ENCODE measurements at regions not wholly inside any gene's neighbourhood (a gene's known extent, or its start where the extent isn't known, plus 50 kb on each side); places are given as distances from the start of the nearest gene placed in this dataset.
"Not testable (repeated sequence)": the region's sequence is repeated elsewhere in the genome, so short reads cannot be mapped to it uniquely, and the experiment has no call there.

DNA sequence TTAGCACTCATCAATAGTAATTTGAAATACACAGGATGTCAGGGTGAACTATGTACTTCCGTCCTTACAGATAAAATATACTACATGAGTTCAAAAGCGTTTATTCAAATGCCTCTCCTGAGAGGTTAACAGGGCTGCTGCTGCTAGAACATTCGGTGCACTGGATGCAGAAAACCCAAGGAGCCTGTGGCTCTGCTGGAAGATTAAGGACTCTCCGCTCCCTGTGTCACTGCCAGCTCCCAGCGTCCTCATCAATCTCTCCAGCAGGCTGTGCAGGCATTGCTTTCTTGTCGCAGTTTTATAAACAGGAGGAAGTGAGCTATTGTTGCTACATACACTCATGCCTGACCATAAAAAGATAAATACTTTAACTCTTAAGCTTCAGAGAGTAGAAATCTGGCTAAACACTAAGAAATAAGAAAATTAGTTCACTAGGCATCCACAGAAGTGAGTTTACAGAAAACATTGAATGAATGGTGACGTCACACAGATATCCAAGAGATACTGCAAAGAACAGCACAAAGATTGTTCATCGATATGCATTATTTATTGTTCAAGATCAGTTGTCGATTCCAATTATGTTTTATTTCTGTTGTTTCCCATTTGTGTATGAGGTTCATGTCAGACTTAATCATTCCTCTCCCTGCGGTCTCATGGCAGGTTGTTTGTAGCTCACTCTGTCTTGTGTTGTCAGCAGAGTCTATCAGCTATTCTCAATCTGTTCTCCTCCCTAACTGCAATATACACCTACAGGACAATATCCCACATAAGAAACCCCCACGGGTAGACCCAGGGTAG is 127.9 kb upstream of the MON1B start:
- intact Hi-C loops (cut with micrococcal nuclease) = no loop called here

DNA sequence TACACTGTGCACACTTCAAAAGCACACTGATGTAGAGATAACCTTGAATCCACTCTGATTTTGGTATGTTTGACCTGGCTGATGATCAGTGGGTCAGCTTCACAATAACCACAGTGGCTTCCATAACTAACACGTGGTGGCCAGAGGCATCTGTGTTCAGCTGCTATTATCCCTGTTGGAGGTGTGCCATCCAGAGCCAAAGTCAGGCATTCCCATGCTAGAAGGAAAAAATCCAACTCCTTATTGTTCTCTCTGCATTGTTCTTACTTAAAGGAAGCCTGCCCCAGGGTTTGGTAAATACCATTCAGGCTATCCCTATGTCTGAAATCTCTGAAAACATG is 127.3 kb upstream of the MON1B start:
- intact Hi-C loops (cut with micrococcal nuclease) = no loop called here

DNA sequence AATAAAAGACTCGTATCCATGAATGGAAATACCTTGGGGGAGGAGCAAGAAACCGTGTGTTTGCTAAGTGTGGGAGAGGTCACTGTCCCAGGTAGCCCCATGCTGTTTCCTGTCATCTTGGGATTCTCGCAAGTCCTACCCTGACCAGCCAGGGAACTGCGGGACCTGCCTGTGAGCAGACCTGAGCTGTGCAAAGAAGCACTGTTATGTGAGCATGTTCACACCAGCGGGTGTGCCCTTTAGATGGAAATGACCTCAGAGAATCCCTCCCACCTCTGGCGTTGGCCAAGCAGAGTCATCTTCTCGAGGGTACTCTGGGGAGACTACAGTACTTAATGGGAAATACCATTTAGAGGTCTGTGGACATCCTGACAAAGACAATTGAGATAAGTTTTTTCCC is 127.0 kb upstream of the MON1B start:
- intact Hi-C loops (cut with micrococcal nuclease) = no loop called here

DNA sequence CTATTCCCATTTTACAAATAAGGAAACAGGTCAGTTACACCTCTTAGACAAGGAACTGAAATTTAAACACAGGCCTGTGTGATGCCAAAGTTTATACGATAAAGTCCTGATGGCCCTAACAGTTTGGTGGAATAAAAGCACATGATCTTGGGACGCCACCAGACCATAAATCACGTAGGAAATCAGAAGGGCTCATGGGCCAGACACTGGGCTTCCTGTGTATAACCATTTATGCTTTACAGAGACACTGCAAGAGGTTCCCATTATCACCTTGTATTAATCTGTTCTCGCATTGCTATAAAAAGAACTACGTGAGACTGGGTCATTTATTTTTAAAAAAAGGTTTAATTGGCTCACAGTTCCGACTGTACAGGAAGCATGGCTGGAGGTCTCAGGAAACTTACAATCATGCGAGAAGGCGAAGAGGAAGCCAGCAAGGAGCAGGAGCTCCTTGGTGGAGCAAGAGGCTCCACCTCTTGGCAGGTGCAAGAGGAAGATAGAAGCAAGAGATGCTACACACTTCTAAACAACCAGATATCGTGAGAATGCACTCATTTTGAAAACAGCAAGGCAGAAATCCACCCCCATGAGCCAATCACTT is 124.0 kb upstream of the MON1B start:
- intact Hi-C loops (cut with micrococcal nuclease) = no loop called here

DNA sequence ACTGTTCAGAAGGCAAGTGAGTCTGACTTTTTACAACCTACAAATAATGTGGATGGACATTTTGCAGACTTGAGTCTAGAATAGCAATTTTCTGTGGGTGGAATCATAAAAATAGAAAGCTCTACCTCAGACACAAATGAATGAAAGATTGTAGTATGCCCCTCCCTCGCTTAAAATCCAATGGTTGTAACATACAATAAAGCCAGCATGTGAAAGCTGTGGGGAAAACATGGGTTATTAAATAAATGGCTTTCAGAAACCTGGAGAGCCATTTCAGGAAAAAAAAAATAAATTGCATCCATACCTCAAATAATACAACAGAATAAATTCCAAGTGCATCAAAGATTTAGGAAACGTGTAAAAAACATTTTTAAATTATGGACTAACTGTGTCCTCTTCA is 123.1 kb upstream of the MON1B start:
- intact Hi-C loops (cut with micrococcal nuclease) = no loop called here

DNA sequence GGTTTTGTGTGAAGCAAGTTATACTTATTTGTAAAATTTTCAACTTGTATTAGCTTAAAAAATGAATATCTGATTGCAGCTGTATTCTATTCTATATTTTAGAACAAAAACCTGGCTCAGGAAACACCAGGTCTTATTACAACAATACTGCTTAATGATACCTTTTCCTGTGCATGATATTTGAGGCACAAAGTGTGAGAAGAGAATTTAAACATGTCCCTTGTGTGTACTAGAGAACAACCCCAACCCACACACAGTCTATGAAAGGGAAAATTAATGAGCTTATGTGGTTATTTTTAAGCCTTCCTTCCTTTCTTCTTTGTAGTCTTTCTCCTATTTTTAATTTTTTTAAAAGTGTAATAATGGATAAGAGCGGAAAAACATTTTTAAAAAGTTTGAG is 122.6 kb upstream of the MON1B start:
- intact Hi-C loops (cut with micrococcal nuclease) = no loop called here

DNA sequence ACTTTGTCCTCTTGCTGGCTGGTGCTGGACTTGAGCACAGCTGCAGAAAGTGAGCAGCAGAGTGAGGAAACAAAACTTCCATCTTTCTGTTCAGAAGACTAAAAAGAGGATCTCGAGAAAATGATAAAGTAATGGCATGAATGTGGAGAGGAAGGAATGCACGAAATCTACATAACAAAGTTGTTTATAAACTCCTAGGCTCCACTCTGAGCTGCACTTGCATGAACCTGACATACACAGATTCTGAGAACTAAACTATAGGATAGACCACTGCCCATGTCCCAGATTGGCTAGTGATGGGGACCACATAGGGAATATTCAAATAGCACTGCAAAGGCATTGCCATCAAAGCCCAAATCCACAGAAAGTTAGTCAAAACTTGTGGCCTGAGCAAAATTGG is 121.1 kb upstream of the MON1B start:
- intact Hi-C loops (cut with micrococcal nuclease) = no loop called here

DNA sequence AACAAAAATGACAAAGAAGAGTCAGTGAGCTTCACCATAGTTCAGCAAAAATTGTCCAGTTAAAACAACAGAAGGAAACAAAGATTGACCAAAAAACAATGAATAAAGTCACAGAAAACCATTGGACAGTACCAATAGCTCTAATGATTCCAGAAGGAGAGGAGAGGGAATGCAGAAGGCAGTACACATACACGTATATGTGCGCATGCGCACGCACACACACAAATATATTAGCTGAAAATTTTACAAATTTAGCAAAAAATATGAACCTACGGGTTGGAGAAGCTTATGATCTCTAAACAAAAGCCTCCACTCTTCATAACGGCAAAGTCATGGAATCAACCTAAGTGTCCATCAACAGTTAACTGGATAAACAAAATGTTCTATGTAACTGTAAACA is 120.3 kb upstream of the MON1B start:
- intact Hi-C loops (cut with micrococcal nuclease) = no loop called here

DNA sequence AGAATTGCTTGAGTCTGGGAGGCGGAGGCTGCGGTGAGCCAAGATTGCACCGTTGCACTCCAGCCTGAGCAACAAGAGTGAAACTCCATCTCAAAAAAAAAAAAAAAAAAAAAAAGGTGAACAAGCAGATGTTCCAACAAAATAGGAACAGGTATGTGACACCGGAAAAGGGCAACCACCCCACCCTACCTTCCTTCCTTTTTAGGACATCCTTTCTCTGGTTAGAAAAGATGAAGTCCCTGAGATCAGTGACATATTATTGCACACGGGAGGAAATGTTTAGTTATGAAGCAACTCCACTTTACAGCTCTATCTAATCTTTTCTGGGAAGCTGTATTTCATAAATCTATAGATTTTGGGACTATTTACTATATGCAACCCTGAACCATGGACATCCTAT is 114.2 kb upstream of the MON1B start:
- intact Hi-C loops (cut with micrococcal nuclease) = no loop called here

DNA sequence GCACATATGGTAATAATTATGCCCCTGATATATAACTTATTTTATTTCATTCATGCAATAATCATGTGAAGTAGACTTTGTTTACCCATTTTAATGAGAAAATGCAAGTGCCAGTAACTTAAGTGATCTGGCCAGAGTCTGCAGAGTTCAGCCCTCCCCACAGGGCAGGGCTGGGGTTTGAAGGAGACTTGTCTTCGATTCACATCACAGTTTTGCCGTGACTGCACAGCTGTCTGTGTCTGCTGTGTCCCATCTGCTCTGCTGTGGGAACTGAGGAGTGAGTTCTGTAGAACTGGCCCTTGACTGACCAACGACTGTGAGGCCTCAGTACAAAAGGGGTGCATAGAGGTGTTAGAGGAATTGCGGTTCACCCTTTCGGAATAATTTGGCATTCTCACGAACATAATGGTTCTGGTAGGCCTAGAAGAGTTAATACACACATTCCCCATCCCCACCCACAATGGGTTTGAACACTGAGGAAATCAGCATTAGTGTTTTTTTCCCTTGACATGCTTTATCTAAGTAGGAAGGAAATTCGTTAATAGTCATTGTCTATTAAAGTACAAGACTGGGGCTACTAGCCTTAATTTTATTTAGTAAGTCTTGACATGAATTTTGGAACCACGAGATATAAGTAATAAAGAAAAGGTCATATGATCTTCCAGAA is 113.6 kb upstream of the MON1B start:
- intact Hi-C loops (cut with micrococcal nuclease) = no loop called here

DNA sequence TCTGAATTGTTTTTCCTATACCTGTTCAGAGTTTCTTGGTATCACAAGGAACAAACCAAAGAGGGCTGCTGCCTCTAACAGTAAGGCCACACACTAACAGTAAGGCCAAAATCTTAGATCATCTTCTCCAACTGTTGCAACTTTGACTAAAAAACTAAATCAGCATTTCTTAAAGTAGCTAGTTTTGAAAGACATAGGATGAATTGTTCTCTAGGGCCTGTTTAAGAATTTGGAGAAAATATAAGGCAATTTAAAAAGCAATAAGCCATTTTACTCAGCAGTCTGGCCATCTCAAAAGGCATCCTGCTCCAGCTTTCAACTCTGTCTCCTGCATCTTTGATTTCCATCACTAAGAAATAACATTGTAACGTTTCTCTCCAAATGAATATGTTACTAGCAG is 105.0 kb upstream of the MON1B start:
- intact Hi-C loops (cut with micrococcal nuclease) = no loop called here

DNA sequence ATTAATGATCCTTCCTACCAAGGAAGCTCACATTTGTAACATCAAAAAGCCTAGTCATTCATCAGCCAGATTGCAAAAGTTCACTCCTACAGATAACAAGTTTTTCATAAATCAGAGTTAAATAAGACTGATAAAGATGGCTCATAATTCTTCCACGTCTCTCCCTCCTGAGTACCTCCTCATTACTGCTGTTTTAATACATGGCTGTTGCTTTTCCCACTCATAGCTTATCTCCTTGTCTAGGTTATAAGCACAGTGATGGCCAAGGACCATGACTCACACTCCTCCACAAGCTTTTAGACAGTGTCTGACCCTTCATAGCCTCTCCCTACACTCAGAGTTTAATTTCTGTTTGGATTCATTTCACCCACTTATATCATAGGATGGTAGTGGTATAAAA is 100.9 kb upstream of the MON1B start:
- intact Hi-C loops (cut with micrococcal nuclease) = no loop called here

DNA sequence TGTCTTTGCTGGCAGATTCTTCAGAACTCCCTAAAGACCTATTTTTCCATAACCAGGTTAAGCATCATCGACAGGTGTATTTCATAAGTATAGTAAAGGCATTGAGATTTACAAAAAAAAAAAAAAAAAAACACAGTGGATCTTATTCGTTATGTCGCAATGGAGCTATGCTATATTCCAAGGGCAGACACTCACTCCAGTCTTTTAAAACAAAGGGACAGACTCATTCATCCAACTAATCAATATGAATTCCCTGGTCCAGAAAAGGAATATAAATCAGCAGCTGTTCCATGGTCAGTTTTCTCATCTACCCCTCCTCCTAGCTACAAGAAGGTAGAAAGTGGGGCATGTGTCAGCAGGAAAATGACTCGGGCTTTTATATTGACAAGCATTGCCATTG is 97.7 kb upstream of the MON1B start:
- intact Hi-C loops (cut with micrococcal nuclease) = no loop called here

DNA sequence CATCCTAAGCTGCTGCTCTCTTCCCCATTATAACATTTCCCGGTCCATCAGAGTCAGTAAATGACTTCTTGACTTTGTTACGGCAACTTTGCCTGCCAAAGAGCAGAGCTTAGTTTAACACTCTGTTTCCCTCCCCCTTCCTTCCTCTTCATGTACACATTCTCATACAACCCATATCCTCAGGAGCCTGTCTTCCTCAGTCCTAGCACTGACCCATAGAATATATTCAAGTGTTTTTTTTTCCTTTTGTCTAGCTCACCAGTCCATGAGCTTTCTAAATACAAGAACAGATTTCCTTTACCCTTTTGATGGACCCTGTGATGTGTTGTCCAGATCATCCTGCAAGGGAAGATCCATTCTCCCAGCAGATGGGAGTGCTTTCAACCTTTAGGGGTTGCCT is 97.0 kb upstream of the MON1B start:
- intact Hi-C loops (cut with micrococcal nuclease) = no loop called here

DNA sequence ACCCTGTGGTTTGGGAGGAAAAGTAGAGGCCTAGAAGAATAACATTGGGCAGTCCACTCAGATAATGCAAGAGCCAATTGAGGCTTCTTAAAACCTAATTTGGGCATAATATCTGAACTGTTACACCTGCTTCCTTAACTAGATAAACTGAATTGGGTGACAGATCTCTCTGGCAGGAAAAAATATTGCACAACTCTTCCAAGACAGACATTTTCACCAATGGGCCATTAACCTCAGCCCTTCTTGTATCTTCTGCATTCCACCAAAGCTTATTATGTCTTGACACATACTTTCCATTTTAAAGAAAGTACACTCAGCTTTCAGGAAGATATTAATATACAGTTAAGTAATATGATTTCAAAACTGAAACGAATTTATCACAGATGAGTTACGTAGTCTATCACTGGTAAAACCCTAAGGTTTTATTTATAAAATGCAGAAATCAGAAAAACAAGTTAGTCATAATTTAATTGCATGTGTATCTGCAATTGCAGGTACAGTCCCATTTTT is 79.9 kb upstream of the MON1B start:
- intact Hi-C loops (cut with micrococcal nuclease) = no loop called here

DNA sequence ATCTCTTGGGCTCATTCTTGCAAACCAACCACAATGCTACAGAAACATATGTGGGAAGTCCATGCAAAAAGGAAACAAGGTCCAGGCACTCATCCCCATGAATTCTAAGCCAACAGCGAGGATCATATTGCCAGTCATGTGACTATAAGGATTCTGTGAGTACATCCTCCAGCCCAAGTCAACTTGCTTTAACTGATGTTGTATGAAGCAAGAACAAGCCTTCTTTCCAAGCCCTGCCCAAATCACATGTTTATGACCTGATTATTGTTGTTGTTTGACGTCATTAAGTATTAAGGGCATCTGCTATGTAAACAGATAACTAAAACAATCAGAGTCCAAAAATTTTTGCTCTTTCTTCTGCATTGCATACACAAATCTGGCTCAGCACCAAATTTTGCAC is 78.2 kb upstream of the MON1B start:
- intact Hi-C loops (cut with micrococcal nuclease) = no loop called here

DNA sequence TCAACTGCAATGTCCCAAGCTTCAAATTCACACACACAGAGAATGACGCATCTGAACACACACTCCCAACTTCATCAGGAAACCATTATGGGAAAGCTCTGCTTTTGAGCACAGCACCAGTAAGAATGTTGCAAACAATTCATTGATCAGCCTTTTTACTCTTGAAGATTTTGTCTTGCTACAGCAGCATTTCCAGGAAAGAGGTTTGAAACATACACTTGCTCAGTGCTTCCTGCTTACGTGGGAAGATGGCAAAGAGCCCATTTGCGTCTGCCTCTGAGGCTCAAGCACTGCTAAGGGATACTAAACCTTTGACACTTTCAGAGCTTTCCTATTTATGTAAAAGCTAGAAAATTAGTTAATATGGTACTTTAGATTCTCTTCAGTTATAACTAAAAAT is 77.2 kb upstream of the MON1B start:
- intact Hi-C loops (cut with micrococcal nuclease) = no loop called here

DNA sequence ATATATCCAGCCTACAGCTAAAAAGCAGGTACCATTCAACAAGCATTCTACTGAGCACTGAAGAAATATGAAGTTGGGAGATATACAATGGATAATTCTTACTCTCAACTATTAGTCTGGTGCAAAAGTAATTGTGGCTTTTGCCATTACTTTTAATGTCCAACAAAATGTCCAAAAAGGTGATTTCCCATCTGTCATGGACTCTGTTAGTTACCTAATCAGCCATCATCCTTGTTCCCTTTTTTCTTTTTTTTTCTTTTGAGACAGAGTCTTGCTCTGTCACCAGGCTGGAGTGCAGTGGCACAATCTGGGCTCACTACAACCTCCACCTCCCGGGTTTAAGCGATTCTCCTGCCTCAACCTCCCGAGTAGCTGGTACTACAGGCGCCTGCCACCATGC is 76.6 kb upstream of the MON1B start:
- intact Hi-C loops (cut with micrococcal nuclease) = not testable (repeated sequence)

DNA sequence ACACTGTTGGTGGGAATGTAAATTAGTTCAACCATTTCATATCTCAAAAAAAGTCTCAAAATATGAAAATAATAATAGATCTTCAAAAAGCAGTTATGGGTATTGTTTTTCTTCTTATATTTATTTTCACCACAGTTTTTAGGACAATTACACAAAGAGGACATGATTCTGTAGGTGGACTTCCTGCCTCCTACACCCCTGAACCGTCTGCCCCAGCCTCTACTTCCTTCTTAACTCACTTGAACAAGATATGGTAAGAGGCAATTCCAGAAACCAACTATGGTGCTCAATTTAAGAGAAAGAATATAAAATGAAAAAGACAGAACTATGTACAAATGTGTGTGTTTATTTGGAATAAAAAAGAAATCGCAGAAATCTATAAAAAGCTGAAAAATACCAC is 74.1 kb upstream of the MON1B start:
- intact Hi-C loops (cut with micrococcal nuclease) = no loop called here

DNA sequence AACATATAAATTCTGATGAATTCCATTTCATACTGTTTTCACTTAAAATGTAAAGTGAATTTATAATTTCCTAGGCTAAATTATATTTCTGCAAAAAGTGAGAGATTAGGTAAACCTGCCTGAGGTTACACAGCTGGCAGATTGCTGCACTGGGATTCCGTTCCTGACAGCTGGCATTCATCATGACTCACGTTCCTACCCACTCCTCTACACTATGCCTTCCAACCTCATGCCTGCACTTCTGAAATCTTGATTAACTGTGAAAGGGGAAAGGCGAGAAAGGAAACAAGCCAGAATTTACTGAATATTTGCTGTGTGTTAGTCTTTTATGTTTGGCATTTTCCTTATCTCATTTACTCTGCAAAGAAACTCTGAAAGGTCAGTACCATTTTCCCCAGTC is 73.3 kb upstream of the MON1B start:
- intact Hi-C loops (cut with micrococcal nuclease) = no loop called here

DNA sequence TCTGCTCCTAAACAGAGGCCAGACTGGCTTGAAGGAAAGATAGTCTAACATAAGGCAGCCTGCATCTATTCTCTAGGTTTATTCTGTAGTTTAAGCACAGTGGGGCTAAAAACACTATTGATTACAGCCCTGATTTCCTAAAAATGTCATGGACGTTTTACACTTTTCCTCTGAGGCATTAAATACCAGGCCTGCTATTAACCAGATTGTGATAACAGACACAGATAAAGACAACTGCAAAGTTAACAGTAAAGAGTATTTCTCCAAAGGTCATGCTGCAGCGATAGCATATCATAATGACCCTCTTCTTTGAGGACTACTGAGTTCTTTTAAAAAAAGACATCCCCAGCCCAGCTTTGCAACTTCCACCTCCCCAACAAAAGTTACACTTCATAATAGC is 59.6 kb upstream of the MON1B start:
- intact Hi-C loops (cut with micrococcal nuclease) = no loop called here

DNA sequence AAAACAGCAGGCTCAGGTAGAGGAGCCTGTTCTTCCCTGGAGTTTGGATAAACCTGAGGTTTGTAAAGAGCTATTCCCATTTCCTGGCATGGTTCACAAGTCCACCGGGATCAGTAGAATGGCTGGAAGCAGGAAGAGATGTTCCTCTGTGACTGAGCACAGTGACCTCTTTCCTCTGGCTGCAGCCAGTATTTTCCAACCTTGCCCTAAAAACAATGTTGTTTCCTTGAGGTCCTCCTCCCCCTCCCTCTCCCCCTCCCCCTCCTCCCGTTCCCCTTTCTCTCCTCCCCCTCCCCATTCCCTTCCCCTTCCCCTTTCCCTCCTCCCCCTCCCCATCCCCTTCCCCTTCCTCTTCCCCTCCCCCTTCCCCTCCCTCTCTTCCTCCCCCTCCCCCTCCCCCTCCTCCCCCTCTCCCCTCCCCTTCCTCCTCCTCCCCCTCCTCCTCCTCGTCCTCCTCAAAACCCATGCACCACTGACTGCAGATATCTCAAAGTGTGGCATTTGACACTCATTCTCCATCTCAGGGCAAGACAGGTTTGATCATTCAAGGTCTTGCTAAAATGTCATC is 58.9 kb upstream of the MON1B start:
- intact Hi-C loops (cut with micrococcal nuclease) = no loop called here

DNA sequence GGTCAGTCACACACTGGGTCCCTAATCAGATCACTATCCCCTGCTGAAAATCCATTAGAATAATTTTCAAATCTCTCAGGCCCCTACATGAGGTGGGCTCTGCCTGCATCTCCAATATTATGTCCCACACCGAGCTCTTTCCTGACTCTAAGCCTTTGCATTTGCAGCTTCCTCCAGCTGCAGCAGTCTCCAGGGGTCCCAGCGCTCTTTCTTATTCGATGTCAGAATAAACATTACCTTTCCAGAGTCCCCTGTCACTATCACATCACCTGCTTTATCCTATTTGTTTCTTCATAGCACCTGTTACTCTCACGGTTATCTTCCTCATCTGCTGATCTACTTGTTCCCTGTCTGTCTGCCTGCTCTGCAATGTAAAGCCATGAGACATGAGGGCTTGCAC is 57.3 kb upstream of the MON1B start:
- intact Hi-C loops (cut with micrococcal nuclease) = no loop called here
